Large intestine (tissue), 3 donors: ENCODE measurements at regions not wholly inside any gene's neighbourhood (a gene's known extent, or its start where the extent isn't known, plus 50 kb on each side); places are given as distances from the start of the nearest gene placed in this dataset.
A peak's percentile ranks its signal among the peaks of the same experiment; 100 is the strongest.
"Not testable (repeated sequence)": the region's sequence is repeated elsewhere in the genome, so short reads cannot be mapped to it uniquely, and the experiment has no call there.

Source experiments
- DNase-seq, 2 donors: peaks; one replicate each; pipeline versions ENCODE4 v3.0.0 to v3.0.0-alpha.2; 2013
- H3K27ac ChIP-seq: one replicate; pipeline ENCODE4 v1.5.1; 2013; ENCODE audit warnings: low read length
- H3K27me3 ChIP-seq: 2 replicates; pipeline ENCODE4 v1.6.1; 2013; ENCODE audit warnings: low read length; ENCODE audit not compliant: control insufficient read depth, insufficient read depth
- H3K36me3 ChIP-seq: 2 replicates; pipeline ENCODE4 v1.6.1; 2013; ENCODE audit warnings: low read length; ENCODE audit not compliant: control insufficient read depth, insufficient read depth
- H3K4me1 ChIP-seq: one replicate; pipeline ENCODE4 v1.6.1; 2013; ENCODE audit warnings: low read length; ENCODE audit not compliant: control insufficient read depth, insufficient read depth
- H3K4me3 ChIP-seq: one replicate; pipeline ENCODE4 v1.5.1; 2013; ENCODE audit warnings: low read length
- H3K9me3 ChIP-seq: one replicate; pipeline ENCODE4 v1.6.1; 2013; ENCODE audit warnings: mild to moderate bottlenecking, low read depth, low read length, moderate library complexity; ENCODE audit not compliant: control insufficient read depth
- WGBS: methylation state at CpG from one replicate; pipeline ENCODE4 v1.1.5; 2013; ENCODE audit warnings: low lambda C conversion rate; ENCODE audit not compliant: insufficient coverage; 5-methylcytosine and 5-hydroxymethylcytosine counted together

- Histone ChIP-seq H3K4me3 (no peak overlapping the region), H3K27me3 (no peaks in the 10 kb centered on the region), H3K36me3 (no peaks in the 10 kb centered on the region), H3K27ac (no peak overlapping the region), H3K9me3 (no peaks in the 10 kb centered on the region), H3K4me1 (no peaks in the 10 kb centered on the region)
- no CpG with 5 or more reads among the region's 3 CpGs for WGBS
- no peak for DNase-seq
Measured at GRCh38 chr4:27666943-27667342, 806.3 kb downstream of the STIM2 start.

- WGBS = 100% methylated on average over 1 of the region's 3 CpGs
- H3K27ac ChIP-seq = no peak overlapping the region
Measured at GRCh38 chr4:27668001-27668400, 807.4 kb downstream of the STIM2 start.

GRCh38 chr4:27678027-27678426 is 817.4 kb downstream of the STIM2 start:
- no peaks in the 10 kb centered on the region for H3K4me1 ChIP-seq
- 71% methylated on average over 1 of the region's 1 CpG for WGBS
- DNase-seq = no peak
- H3K36me3 ChIP-seq = no peaks in the 10 kb centered on the region
- no peaks in the 10 kb centered on the region for H3K27me3 ChIP-seq
- no peak overlapping the region for H3K4me3 ChIP-seq
- H3K9me3 ChIP-seq = no peaks in the 10 kb centered on the region
- no peak overlapping the region for H3K27ac ChIP-seq

More at GRCh38 chr4:27668001-27668400, 807.4 kb downstream of the STIM2 start:
- DNase-seq = no peak
- no peak overlapping the region for H3K4me3 ChIP-seq
- no peaks in the 10 kb centered on the region for H3K27me3 ChIP-seq
- no peaks in the 10 kb centered on the region for H3K9me3 ChIP-seq
- H3K4me1 ChIP-seq = no peaks in the 10 kb centered on the region
- no peaks in the 10 kb centered on the region for H3K36me3 ChIP-seq

GRCh38 chr4:27684610-27685011 is 824.0 kb downstream of the STIM2 start:
- Histone ChIP-seq H3K27ac (no peak overlapping the region), H3K9me3 (no peaks in the 10 kb centered on the region), H3K4me1 (no peaks in the 10 kb centered on the region), H3K4me3 (no peak overlapping the region), H3K36me3 (no peaks in the 10 kb centered on the region), H3K27me3 (no peaks in the 10 kb centered on the region)
- WGBS = no CpG with 5 or more reads among the region's 8 CpGs
- DNase-seq = peak; percentile 19 to 23

- WGBS = no CpG with 5 or more reads among the region's 1 CpG
- H3K27ac ChIP-seq = no peak overlapping the region
- H3K36me3 ChIP-seq = no peaks in the 10 kb centered on the region
- H3K9me3 ChIP-seq = no peaks in the 10 kb centered on the region
- no peak for DNase-seq
- H3K4me1 ChIP-seq = no peaks in the 10 kb centered on the region
- H3K27me3 ChIP-seq = no peaks in the 10 kb centered on the region
- no peak overlapping the region for H3K4me3 ChIP-seq
Measured at GRCh38 chr4:27685091-27685490, 824.5 kb downstream of the STIM2 start.

- Histone ChIP-seq H3K9me3 (no peaks in the 10 kb centered on the region), H3K27me3 (no peaks in the 10 kb centered on the region), H3K27ac (no peak overlapping the region), H3K4me1 (no peaks in the 10 kb centered on the region), H3K36me3 (no peaks in the 10 kb centered on the region), H3K4me3 (no peak overlapping the region)
- no peak for DNase-seq
Measured at GRCh38 chr4:27685947-27686346, 825.3 kb downstream of the STIM2 start.

GRCh38 chr4:27692158-27692557 is 831.5 kb downstream of the STIM2 start:
- WGBS = no CpG with 5 or more reads among the region's 6 CpGs
- Histone ChIP-seq H3K27ac (no peak overlapping the region), H3K4me3 (no peak overlapping the region), H3K9me3 (no peaks in the 10 kb centered on the region), H3K36me3 (no peaks in the 10 kb centered on the region), H3K4me1 (no peaks in the 10 kb centered on the region), H3K27me3 (no peaks in the 10 kb centered on the region)
- DNase-seq = peak; percentile 16 to 31

- H3K27ac ChIP-seq = no peak overlapping the region
- no peaks in the 10 kb centered on the region for H3K27me3 ChIP-seq
- 100% methylated on average over 1 of the region's 6 CpGs for WGBS
- no peak overlapping the region for H3K4me3 ChIP-seq
- H3K9me3 ChIP-seq = no peaks in the 10 kb centered on the region
- H3K4me1 ChIP-seq = no peaks in the 10 kb centered on the region
- no peaks in the 10 kb centered on the region for H3K36me3 ChIP-seq
- DNase-seq = no peak
Measured at GRCh38 chr4:27692868-27693634, 832.4 kb downstream of the STIM2 start.

- peak; percentile 61 to 67 for DNase-seq
- not testable (repeated sequence) for H3K36me3 ChIP-seq, H3K4me1 ChIP-seq, H3K27ac ChIP-seq, H3K27me3 ChIP-seq, H3K9me3 ChIP-seq, H3K4me3 ChIP-seq
- WGBS = 80% methylated on average over 3 of the region's 8 CpGs
Measured at GRCh38 chr4:27696257-27696656, 835.6 kb downstream of the STIM2 start.

GRCh38 chr4:27701606-27702005 is 841.0 kb downstream of the STIM2 start:
- Histone ChIP-seq H3K36me3 (no peaks in the 10 kb centered on the region), H3K4me3 (no peak overlapping the region), H3K4me1 (no peaks in the 10 kb centered on the region), H3K9me3 (no peaks in the 10 kb centered on the region), H3K27ac (no peak overlapping the region), H3K27me3 (no peaks in the 10 kb centered on the region)
- no peak for DNase-seq
- WGBS = no CpG with 5 or more reads among the region's 3 CpGs

GRCh38 chr4:27702730-27703431 is 842.2 kb downstream of the STIM2 start:
- H3K9me3 ChIP-seq = no peaks in the 10 kb centered on the region
- H3K36me3 ChIP-seq = no peaks in the 10 kb centered on the region
- no CpG with 5 or more reads among the region's 5 CpGs for WGBS
- no peak for DNase-seq
- no peak overlapping the region for H3K27ac ChIP-seq
- no peaks in the 10 kb centered on the region for H3K27me3 ChIP-seq
- H3K4me1 ChIP-seq = no peaks in the 10 kb centered on the region
- H3K4me3 ChIP-seq = no peak overlapping the region
